DOHH2 (cell line): ENCODE measurements at regions not wholly inside any gene's neighbourhood (a gene's known extent, or its start where the extent isn't known, plus 50 kb on each side); places are given as distances from the start of the nearest gene placed in this dataset.
A peak's percentile ranks its signal among the peaks of the same experiment; 100 is the strongest.

ENCODE experiments used
- H3F3A ChIP-seq: fragments of 200-600 bp; sonication (generic), shearing (Covaris generic); 2 replicates; pipeline ENCODE4 v1.6.0; 2016; ENCODE audit warnings: antibody characterized with exemption, mild to moderate bottlenecking; ENCODE audit not compliant: control insufficient read depth, insufficient read depth
- H3K27ac ChIP-seq: fragments of 200-600 bp; sonication (generic); 2 replicates; pipeline ENCODE4 v1.5.1; 2014; ENCODE audit warnings: low read depth, mild to moderate bottlenecking, low read length, moderate library complexity
- H3K27me3 ChIP-seq: fragments of 200-600 bp; sonication (generic); 2 replicates; pipeline ENCODE4 v1.6.1; 2014; ENCODE audit warnings: mild to moderate bottlenecking, low read length, mixed read lengths; ENCODE audit not compliant: control insufficient read depth
- H3K36me3 ChIP-seq: fragments of 200-600 bp; sonication (generic); 2 replicates; pipeline ENCODE4 v1.6.1; 2014; ENCODE audit warnings: mild to moderate bottlenecking, low read length, moderate library complexity, mixed read lengths; ENCODE audit not compliant: control insufficient read depth
- H3K4me1 ChIP-seq: fragments of 200-600 bp; sonication (generic); 2 replicates; pipeline ENCODE4 v1.6.1; 2014; ENCODE audit warnings: mild to moderate bottlenecking, low read length, mixed read lengths; ENCODE audit not compliant: control insufficient read depth
- H3K4me2 ChIP-seq: fragments of 200-600 bp; sonication (generic); 2 replicates; pipeline ENCODE4 v1.6.0; 2014; ENCODE audit warnings: mild to moderate bottlenecking, low read length, moderate library complexity
- H3K4me3 ChIP-seq: fragments of 200-600 bp; sonication (generic); 2 replicates; pipeline ENCODE4 v1.5.1; 2014; ENCODE audit warnings: mild to moderate bottlenecking, low read length, mixed read lengths
- H3K79me2 ChIP-seq: fragments of 200-600 bp; sonication (generic); 2 replicates; pipeline ENCODE4 v1.6.1; 2014; ENCODE audit warnings: mild to moderate bottlenecking, low read length, mixed read lengths; ENCODE audit not compliant: control insufficient read depth
- H3K9me2 ChIP-seq: fragments of 200-600 bp; sonication (generic); replicated peaks from 2 replicates; pipeline ENCODE4 v1.6.1; 2014; ENCODE audit warnings: mild to moderate bottlenecking, low read length, mixed read lengths; ENCODE audit not compliant: control insufficient read depth
- H3K9me3 ChIP-seq: fragments of 200-600 bp; sonication (generic); 2 replicates; pipeline ENCODE4 v1.6.1; 2014; ENCODE audit warnings: antibody characterized with exemption, low read length, mixed read lengths; ENCODE audit not compliant: control insufficient read depth, insufficient read depth
- H4K20me1 ChIP-seq: fragments of 200-600 bp; sonication (generic); 2 replicates; pipeline ENCODE4 v1.6.0; 2014; ENCODE audit warnings: low read depth, mild to moderate bottlenecking, antibody characterized with exemption, low read length, moderate library complexity; ENCODE audit not compliant: control insufficient read depth, insufficient read depth
- EZH2phosphoT487 ChIP-seq: fragments of 200-600 bp; sonication (generic); IDR thresholded peaks from 2 replicates; pipeline ENCODE4 v1.6.1; 2017; ENCODE audit warnings: borderline replicate concordance, mild to moderate bottlenecking, antibody characterized with exemption, low read length, moderate library complexity, mixed read lengths
- TF ChIP-seq, protein P1 (sequence below): fragments of 200-600 bp; sonication (generic); IDR thresholded peaks from one replicate; pipeline ENCODE4 v1.5.1; 2014; ENCODE audit warnings: antibody characterized with exemption, mild to moderate bottlenecking, low read depth, low read length; ENCODE audit not compliant: poor library complexity, severe bottlenecking

DNA sequence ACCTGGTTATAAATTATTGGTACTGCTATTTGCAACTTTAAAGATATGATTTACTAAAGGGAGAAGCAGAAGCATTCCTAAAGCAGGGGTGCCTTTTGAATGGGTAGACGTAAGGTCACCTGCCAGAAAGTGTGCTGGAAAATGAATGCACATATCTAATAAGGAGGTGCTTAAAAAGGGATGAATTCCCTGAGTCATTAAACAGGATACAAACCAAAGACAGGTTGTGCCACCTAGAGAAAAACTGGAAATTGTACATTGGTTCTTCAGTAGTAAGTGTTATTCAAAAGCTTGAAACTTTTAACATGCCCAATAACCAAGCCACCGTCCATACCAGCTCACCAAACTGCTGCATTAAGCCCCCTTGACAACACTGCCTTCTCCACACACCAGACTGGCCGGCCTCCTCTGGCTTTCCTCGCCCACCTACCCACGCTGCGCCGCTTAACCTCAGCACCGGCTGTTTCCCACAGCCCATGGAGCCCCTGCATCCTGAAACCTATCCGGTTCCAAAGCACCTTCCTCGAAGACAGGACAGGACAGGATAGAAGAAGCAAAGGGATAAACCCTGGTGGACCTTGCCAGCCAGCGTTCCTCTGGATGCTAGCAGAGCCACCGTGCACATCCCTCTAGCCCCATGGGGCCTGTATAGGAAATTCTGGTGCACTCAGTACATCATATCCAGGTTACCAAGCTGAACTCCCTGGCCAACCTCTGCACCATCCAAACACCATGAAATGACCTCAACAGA is 201.5 kb upstream of the CAND1 start:
- Histone ChIP-seq H4K20me1 (no peaks in the 10 kb centered on the region), H3K4me1 (peaks cover 20% of the 10 kb centered on the region), H3K4me3 (peak overlapping the region; percentile 72), H3K9me3 (no peaks in the 10 kb centered on the region), H3K4me2 (peak overlapping the region; percentile 76), H3K27me3 (no peaks in the 10 kb centered on the region; the same call in 1 of the 2 replicates), H3K79me2 (peaks cover 43% of the 10 kb centered on the region), H3K36me3 (no peaks in the 10 kb centered on the region), H3K27ac (no peak overlapping the region), H3K9me2 (no peaks in the 10 kb centered on the region), H3F3A (no peaks in the 10 kb centered on the region; the same call in 1 of the 2 replicates)
- TF ChIP-seq, protein P1, sequence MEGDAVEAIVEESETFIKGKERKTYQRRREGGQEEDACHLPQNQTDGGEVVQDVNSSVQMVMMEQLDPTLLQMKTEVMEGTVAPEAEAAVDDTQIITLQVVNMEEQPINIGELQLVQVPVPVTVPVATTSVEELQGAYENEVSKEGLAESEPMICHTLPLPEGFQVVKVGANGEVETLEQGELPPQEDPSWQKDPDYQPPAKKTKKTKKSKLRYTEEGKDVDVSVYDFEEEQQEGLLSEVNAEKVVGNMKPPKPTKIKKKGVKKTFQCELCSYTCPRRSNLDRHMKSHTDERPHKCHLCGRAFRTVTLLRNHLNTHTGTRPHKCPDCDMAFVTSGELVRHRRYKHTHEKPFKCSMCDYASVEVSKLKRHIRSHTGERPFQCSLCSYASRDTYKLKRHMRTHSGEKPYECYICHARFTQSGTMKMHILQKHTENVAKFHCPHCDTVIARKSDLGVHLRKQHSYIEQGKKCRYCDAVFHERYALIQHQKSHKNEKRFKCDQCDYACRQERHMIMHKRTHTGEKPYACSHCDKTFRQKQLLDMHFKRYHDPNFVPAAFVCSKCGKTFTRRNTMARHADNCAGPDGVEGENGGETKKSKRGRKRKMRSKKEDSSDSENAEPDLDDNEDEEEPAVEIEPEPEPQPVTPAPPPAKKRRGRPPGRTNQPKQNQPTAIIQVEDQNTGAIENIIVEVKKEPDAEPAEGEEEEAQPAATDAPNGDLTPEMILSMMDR = no peak
- no peak for TF ChIP-seq EZH2phosphoT487

- H3K27ac ChIP-seq = 0 out of 2 replicates have a peak overlapping the region, but pooled peaks have one; percentile 3
- H4K20me1 ChIP-seq = no peaks in the 10 kb centered on the region
- peaks cover 41% of the 10 kb centered on the region for H3K79me2 ChIP-seq
- no peak for TF ChIP-seq EZH2phosphoT487
- TF ChIP-seq, protein P1 = peak; percentile 57
- H3K36me3 ChIP-seq = no peaks in the 10 kb centered on the region
- H3K4me2 ChIP-seq = peak overlapping the region; percentile 76
- H3F3A ChIP-seq = no peaks in the 10 kb centered on the region; the same call in 1 of the 2 replicates
- peaks cover 20% of the 10 kb centered on the region for H3K4me1 ChIP-seq
- no peaks in the 10 kb centered on the region for H3K9me3 ChIP-seq
- no peaks in the 10 kb centered on the region for H3K9me2 ChIP-seq
- no peaks in the 10 kb centered on the region; the same call in 1 of the 2 replicates for H3K27me3 ChIP-seq
- H3K4me3 ChIP-seq = peak overlapping the region; percentile 72
Observed at GRCh38 chr12:67068204-67068731, 200.9 kb upstream of the CAND1 start.

DNA sequence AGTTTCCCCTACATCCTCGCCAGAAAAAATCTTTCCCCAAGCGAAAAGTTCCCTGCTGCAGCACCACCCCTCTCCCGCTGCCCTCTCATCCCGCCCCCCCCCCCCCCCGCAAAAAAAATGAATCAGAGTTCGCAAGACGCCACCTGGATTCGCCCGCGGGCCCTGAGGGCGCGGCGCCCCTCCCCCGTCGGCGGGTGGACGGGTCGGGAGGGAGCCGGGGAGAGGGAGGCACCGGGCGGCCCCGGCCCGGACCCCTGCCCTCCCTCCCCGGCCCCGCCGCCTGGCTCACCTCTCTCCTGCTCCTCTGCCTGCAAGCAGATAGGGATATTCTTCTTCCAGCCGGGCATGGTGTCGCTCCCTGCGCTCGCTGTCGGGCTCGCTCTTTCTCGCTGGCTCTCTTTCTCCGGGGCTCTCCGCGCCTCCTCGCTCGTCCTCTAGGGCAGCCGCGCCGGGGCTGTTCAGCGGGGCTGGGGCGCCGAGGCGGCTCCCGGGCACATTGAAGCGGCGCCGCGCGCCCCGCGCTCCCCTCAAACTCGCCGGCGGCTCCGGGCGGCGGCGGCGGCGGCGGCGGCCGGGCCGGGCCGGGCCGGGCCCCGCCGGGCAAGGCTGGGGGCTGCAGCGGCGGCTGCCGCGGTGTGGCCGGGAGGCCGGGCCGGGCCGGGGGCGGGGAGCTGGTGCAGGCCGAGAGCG is 200.3 kb upstream of the CAND1 start:
- H3K4me3 ChIP-seq = peak overlapping the region; percentile 83
- peak overlapping the region; percentile 57 for H3K27ac ChIP-seq
- TF ChIP-seq, protein P1 = no peak
- no peak for TF ChIP-seq EZH2phosphoT487

More for the DNA sequence above, 200.3 kb upstream of the CAND1 start:
- Histone ChIP-seq H3K27me3 (no peaks in the 10 kb centered on the region; the same call in 1 of the 2 replicates), H3K36me3 (no peaks in the 10 kb centered on the region), H3K9me2 (no peaks in the 10 kb centered on the region), H3F3A (no peaks in the 10 kb centered on the region; the same call in 1 of the 2 replicates), H4K20me1 (no peaks in the 10 kb centered on the region), H3K9me3 (no peaks in the 10 kb centered on the region), H3K4me1 (peaks cover 20% of the 10 kb centered on the region), H3K4me2 (peak overlapping the region; percentile 93), H3K79me2 (peaks cover 38% of the 10 kb centered on the region)
